Stimulated activated naive CD4-positive, alpha-beta T cell (primary cell): ENCODE measurements at regions not wholly inside any gene's neighbourhood (a gene's known extent, or its start where the extent isn't known, plus 50 kb on each side); places are given as distances from the start of the nearest gene placed in this dataset.

Experiments
- DNase-seq, 6 experiments: peaks; one replicate each; lab custom pipeline; 2025; lab: John Stamatoyannopoulos, UW

DNA sequence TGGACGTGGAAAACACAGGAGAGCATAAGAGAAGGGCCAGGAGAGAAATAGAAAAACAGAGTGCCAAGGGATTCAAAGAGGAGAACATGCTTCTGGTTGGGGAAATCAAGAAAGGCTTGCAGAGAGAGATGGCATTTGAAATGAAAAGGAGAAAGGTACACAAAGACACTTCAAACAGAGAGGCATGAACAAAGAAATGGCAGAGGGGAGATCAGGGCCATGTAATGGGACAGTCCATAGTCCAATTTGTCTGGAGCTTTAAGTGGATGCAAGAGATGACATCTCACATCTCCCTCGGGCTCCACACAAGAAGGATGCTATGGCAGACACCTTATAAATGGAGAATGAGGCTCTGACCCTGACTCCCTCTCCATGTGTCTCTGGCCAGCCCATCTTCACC, 331.1 kb downstream of the MLLT3 start:
- no peak for DNase-seq

GRCh38 chr9:20290257-20290656, 332.0 kb downstream of the MLLT3 start:
- DNase-seq = no peak

DNA sequence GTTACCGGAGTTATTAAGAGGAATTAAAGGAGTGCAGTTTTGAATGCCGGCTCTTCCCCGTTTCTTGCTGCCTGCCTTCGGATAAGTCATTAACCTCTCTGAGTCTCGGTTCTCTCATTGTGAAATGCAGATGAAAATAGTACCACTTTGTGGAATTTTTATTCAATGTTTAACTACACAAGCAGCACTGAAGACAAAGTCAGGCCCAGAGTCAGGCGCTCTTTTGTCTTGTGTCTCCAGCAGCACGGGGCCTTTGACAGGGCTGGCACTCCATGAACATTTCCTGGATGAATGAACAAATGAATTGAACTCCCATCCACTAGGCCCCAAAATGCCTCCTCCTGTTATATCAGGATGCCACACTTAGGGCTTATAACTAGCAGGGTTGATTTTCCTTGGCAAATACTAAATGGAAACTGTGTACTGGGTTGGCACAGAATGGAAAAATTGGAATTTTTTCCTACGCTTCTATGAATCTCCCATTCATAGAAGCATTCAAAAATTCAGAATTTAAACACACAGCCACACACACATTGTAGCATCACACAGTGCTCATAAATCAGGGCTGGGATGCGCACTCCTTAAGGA, 332.8 kb downstream of the MLLT3 start:
- DNase-seq = no peak

DNA sequence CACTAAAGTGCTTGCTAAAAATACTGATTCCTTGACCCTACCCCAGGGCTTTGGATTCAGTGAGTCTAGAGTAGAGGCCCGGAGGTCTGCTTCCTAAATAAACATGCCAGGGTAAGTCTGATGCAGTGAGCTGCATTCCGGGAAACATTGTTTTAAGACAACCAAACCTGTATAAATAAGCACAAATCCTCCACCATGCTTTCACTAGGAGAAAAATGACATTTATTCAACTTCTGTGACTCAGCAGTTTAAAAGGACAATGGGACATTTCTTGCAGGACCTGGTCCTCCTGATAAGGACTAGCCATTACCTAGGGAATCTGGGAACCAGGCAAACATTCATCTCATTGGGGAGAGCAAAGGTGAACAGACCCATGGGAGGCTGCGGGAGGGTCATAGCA, 335.3 kb downstream of the MLLT3 start:
- no peak for DNase-seq

DNA sequence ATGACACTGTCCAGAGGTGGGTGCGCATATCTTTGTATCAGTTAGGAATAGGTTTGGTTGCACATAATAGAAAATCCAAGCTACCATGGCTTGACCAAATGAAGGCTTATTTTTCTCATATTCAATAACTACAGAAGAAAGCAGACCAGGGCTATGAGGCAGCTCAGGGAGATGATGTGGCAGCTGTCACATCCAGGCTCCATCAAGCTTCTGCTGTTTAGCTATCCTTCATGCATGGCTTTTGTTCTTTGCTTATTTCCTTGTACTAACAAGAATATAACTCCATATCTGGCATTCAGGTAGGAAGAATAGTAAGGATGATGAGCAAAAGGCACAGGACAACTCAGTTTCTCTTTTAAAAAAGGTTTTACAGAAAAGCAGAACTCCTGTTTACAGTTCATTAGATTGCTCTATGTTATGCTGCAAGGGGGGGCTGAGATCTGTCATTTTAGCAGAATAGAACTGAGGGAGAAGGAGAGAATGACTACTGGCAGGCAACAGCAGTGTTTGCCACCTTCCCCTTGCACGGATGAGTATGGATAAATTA, 336.1 kb downstream of the MLLT3 start:
- no peak for DNase-seq

GRCh38 chr9:20284601-20285289, 337.6 kb downstream of the MLLT3 start:
- DNase-seq = no peak

GRCh38 chr9:20280330-20280729, 342.0 kb downstream of the MLLT3 start:
- DNase-seq = no peak

DNA sequence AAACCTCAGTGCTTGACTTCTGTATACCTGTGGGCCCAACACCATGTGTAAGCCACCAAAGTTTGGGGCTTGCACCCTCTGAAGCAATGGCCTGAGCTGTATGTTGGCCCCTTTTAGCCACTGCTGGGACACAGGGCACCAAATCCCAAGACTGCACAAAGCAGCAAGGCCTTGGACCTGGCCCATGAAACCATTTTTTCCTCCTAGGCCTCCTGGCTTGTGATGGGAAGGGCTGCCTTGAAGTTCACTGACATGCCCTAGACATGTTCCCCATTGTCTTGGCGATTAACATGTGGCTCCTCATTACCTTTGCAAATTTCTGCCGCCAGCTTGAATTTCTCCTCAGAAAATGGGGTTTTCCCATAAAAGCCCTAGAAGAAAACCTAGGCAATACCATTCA, 345.5 kb downstream of the MLLT3 start:
- no peak for DNase-seq

- DNase-seq = no peak
These were observed 350.6 kb downstream of the MLLT3 start for GRCh38 chr9:20271723-20272122.

DNA sequence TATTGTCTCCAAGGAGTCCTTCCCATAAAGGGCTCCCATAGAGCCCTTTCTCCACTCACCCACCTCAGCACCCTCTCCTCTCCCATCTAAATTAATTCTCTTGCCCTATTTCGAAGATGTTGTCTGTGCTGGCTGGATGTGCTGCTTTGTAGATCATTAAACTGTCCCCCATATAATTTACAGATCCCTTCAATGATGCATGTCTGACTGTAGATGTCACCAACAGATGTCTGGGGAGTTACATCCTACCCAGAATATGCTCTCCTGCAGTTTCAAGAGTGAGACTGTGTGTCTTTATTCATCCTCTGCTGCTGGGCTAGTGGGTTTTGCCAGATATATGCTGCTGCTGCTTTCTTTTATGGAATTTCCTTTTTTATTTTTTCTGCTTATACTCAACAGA, 351.2 kb downstream of the MLLT3 start:
- DNase-seq = peak in 2 of 6 experiments; percentile 5 to 7

DNA sequence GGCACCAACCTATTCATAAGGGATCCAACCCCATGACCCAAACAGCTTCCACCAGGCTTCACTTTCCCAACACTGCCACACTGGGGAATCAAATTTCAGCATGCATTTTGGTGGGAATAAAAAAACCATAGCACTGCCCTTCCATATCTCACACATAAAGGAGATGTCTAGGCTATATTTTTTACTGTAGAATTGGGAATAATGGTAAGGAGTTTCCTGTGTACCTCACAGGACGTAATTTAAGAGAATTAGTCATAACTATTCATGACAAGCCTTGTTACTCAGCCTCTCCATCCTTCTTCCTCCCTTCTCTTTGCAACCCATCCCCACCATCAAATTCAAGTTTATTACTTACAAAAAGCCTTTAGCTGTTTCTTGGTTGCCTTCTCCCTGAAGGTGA, 352.1 kb downstream of the MLLT3 start:
- no peak for DNase-seq

- no peak for DNase-seq
These were observed 352.7 kb downstream of the MLLT3 start for GRCh38 chr9:20269620-20270019.

DNA sequence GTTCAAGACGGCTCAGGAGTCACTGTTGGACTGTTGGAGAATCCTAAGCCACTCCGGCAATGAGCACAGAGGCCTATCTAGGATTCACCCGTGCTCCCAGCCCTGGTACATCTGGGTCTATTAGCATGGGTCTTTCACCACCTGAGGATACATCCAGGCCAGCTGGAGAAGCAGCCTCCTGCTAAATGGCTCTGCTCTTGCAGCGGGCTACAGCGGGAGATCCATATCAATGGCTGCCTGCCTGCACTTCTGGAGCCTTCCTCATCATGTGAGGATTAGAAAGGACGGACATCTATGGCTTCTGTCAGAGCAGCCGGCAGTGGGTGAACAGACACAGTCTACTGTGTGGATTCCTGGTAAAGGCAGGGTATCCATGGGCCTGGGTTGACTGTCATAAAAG, 357.4 kb downstream of the MLLT3 start:
- DNase-seq = no peak

- DNase-seq = no peak
These were observed 359.7 kb downstream of the MLLT3 start for GRCh38 chr9:20262611-20263010.

- DNase-seq = peak in 1 of 6 experiments; percentile 36
These were observed 365.9 kb downstream of the MLLT3 start for GRCh38 chr9:20256284-20256948.

- DNase-seq = no peak
These were observed 367.2 kb downstream of the MLLT3 start for GRCh38 chr9:20255052-20255451.

DNA sequence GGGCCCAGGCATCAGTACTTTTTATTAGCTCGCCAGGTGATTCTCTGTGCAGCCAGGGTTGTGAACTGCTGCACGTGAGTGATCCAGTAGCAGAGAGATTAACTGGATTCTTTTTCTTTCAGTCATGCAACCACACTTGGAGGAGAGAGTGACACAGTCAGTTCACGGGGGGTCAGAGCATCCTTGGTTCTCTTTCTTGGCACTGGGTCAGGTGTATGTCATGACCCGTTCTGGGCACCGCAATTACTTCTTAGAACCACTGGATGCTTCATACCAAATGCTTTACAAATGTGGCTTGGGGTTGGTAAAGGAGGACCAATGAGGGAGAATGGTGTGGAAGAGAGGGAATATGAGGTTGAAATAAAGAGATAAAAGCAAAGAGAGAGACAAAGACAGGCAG, 368.7 kb downstream of the MLLT3 start:
- no peak for DNase-seq

- DNase-seq = no peak
These were observed 369.5 kb downstream of the MLLT3 start for GRCh38 chr9:20252778-20253177.

GRCh38 chr9:20250791-20251190, 371.5 kb downstream of the MLLT3 start:
- DNase-seq = no peak

DNA sequence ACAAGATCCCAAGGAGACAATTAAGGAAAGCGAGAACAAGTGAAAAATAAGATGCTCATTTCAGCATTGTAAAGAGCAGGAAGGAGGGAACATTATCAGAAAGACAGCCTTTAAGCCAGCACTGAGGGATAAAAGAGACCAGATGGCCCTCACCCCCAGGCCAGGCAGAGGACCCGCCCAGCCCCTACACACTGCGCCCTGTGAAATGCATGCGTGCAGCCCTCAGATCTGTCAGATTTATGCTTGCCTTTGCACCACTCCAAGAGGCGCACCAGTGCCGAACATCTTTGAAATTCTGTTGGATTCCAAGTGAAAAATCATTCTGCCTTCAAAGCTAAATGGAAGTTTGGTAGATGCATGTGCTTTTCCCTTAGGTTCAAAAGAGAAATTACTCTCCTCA, 378.0 kb downstream of the MLLT3 start:
- DNase-seq = no peak

- no peak for DNase-seq
These were observed 378.5 kb downstream of the MLLT3 start for GRCh38 chr9:20243841-20244240.

GRCh38 chr9:20242510-20243189, 379.6 kb downstream of the MLLT3 start:
- peak in 4 of 6 experiments; percentile 3 to 78 (median 75) for DNase-seq

DNA sequence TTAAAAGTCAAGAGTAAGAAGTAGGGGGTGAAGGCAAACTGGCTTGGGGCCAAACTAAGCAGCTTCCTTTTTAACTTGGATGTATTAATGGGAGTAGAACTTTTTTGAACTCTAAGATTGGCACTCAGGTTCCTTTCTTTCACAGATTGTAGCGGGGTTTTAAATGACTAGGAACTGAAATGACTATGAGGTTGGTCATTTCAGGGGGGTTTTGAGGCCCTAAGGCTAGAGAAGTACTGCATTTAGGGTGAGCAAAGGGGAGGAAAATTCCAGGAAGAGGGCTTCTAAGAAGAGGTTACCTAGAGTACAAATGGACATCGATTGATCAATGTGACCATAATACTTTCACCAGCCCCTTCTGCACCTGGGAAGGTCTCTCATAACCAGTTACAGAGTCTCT, 381.8 kb downstream of the MLLT3 start:
- DNase-seq = no peak
